Ascending aorta (tissue), 2 donors: ENCODE measurements at regions not wholly inside any gene's neighbourhood (a gene's known extent, or its start where the extent isn't known, plus 50 kb on each side); places are given as distances from the start of the nearest gene placed in this dataset.

Experiments used
- DNase-seq, 2 donors: peaks; one replicate each; pipeline ENCODE4 v3.0.0-alpha.2; 2019; ENCODE audit warnings: low spot score in 2 of 2
- H3K27ac ChIP-seq, 2 donors: fragments of 200-600 bp; sonication (generic); one replicate each; pipeline ENCODE4 v1.5.1; 2016 to 2017; ENCODE audit warnings: mild to moderate bottlenecking in 1 of 2
- H3K27me3 ChIP-seq: fragments of 200-600 bp; sonication (generic); one replicate; pipeline ENCODE4 v1.5.1; 2017
- H3K36me3 ChIP-seq, 2 donors: fragments of 200-600 bp; sonication (generic); one replicate each; pipeline ENCODE4 v1.5.1; 2016
- H3K4me1 ChIP-seq, 2 donors: fragments of 200-600 bp; sonication (generic); one replicate each; pipeline ENCODE4 v1.5.1; 2016 to 2017; ENCODE audit warnings: mild to moderate bottlenecking in 1 of 2
- H3K4me3 ChIP-seq, 2 donors: fragments of 200-600 bp; sonication (generic); one replicate each; pipeline ENCODE4 v1.5.1; 2016 to 2017; ENCODE audit warnings: mild to moderate bottlenecking in 1 of 2
- H3K9me3 ChIP-seq, 2 donors: fragments of 200-600 bp; sonication (generic); one replicate each; pipeline ENCODE4 v1.5.1; 2016
- CTCF ChIP-seq, 3 experiments: fragments of 200-600 bp in 2 of 3; fragments of 450-650 bp in 1 of 3; sonication (generic) in 2 of 3; IDR thresholded peaks; one replicate each; pipeline ENCODE4 v1.5.1; 2016 to 2019; ENCODE audit warnings: antibody characterized with exemption in 3 of 3, mild to moderate bottlenecking in 1 of 3, moderate library complexity in 1 of 3
- intact Hi-C: fragments of 100-400 bp; cut with DNase I; formaldehyde crosslinking; loops from one replicate; pipeline ENCODE4 v1.15.1; 2023

DNA sequence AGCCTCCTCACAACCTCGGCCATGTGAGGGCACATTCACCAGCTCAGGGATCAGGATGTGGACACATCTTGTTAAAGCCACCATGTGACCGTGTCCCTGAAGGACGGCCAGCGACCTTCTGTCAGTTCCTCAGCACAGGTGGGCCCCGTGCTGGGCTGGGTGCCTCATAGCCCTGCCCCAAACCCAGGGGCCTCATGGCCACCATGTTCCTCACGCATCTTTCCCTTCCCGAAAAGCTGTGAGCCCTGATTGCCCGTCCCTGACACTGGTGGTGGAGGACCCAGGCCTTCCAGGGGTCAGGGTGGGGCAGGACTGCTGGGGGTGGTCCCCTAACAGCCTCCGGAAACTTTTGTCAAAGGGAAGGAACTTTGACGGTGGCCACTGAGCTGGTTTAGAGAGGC lies 60.1 kb upstream of the ADRA2C start:
- intact Hi-C loops, result no loop called here
- no peak overlapping the region for H3K27ac ChIP-seq
- peaks cover 7 to 48% of the 10 kb centered on the region in 2 donors for H3K4me1 ChIP-seq
- no peaks in the 10 kb centered on the region for H3K9me3 ChIP-seq
- no peak for TF ChIP-seq CTCF (IDR thresholded peaks at IDR 0.05)
- no peaks in the 10 kb centered on the region for H3K36me3 ChIP-seq
- DNase-seq, result peak in 1 of 2 donors; percentile 61
- no peak overlapping the region for H3K4me3 ChIP-seq
- no peaks in the 10 kb centered on the region for H3K27me3 ChIP-seq

DNA sequence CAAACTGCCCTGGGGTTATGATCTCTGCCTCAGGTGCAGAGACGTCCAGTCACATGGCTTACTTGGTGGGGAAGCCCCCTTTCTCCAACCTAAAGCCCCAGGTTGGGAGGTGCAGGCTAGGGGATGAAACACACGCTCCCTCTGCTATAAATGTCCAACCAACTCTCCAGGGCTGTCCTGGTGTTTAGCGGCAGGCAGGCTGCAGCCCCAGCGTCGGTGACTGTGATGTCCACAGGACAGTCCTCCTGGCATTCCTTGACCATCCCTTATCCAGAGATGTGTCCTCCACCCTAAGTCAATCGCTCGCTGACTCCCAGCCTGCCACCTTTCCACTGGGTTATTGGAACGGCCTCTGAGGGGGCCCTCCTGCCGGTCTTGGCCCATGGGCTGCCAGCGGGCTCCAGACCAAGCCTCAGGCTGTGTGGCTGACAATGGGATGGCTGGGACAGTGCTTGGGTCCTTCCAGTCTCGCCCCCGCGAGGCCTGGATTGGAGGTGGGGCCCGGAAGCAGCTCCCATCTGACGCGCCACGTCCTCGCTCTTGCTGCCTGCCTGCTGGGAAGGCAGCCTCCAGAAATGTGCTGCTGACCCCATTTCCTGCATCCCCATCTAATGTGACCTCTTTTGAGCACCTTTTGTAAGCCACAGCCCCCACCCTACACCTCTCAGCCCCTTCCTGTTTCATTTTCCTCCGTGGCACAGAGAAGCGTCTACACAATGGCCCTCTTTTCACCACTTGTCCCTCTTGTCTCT lies 60.8 kb upstream of the ADRA2C start:
- TF ChIP-seq CTCF (IDR thresholded peaks at IDR 0.05), result no peak
- Histone ChIP-seq H3K36me3 (no peaks in the 10 kb centered on the region), H3K27ac (no peak overlapping the region), H3K27me3 (no peaks in the 10 kb centered on the region), H3K4me3 (peak overlapping the region in 1 of 2 donors; percentile 9), H3K4me1 (peaks cover 7 to 48% of the 10 kb centered on the region in 2 donors), H3K9me3 (no peaks in the 10 kb centered on the region)
- intact Hi-C loops, result no loop called here
- peak in 1 of 2 donors; percentile 54 for DNase-seq

DNA sequence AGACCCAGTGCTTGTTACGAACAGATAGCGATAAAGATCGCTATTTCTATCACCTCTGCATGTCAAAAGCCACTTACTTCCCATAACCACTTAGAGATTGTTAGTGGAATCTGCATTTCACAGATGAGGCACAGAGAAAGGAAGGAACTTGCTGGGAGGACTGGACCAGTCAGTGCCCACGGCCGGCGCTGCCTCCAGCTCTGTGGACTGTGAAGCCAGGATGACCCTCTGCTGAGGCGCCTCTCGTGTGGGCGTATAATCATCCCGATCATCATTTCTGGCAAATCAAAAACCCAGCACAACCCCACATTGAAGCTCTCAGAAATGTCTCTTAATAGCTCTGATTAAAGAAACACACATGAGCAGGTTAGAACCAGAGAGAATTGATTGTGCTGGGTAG lies 61.5 kb upstream of the ADRA2C start:
- intact Hi-C loops, result no loop called here
- DNase-seq, result peak in 1 of 2 donors; percentile 50
- Histone ChIP-seq H3K36me3 (no peaks in the 10 kb centered on the region), H3K4me1 (peaks cover 7 to 40% of the 10 kb centered on the region in 2 donors), H3K4me3 (no peak overlapping the region), H3K27ac (no peak overlapping the region), H3K27me3 (no peaks in the 10 kb centered on the region), H3K9me3 (no peaks in the 10 kb centered on the region)
- TF ChIP-seq CTCF (IDR thresholded peaks at IDR 0.05), result no peak

DNA sequence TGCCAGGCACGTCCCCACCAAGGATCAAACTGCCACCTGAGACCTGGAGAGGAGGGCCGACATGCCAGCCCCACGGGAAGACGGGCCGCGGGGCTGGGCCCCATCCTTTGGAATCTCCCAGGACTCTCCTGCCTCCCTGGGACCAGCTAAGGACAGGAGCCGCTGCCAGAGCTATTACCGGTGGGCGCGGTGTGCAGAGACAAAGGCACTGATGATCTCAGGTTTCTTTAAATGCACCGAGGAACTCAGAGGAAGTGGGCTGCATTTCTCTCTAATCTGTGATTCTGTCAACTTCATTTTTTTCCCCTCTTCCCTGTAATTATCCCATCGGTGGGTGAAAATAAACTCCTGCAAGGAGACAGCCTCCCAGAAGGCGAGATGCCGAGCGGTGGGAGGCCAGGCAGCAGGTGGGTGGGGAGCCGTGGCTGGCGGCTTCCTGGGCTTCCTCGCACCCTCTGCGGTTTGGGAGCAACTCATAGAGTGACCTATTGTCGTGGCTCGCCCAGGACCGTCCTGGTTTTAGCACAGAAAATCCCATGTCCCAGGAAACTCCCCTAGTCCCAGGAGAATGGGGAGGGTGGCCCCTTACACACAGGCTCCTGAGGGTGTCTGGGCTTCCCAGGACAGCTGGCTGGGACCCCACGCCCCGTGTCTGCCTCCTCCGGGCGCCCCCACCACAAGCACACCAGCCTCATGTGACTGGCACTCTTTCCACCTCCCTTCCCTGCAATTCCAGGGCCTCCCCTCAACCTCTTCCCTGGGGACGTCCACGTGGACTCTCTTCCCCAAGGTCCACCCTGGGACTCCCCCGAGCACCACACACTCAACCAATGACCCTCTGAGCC lies 62.3 kb upstream of the ADRA2C start:
- no peak overlapping the region for H3K27ac ChIP-seq
- no peaks in the 10 kb centered on the region for H3K9me3 ChIP-seq
- intact Hi-C loops, result no loop called here
- DNase-seq, result peak in 1 of 2 donors; percentile 56
- H3K27me3 ChIP-seq, result no peaks in the 10 kb centered on the region
- H3K4me1 ChIP-seq, result peaks cover 7 to 40% of the 10 kb centered on the region in 2 donors
- no peaks in the 10 kb centered on the region for H3K36me3 ChIP-seq
- no peak for TF ChIP-seq CTCF (IDR thresholded peaks at IDR 0.05)
- H3K4me3 ChIP-seq, result no peak overlapping the region

DNA sequence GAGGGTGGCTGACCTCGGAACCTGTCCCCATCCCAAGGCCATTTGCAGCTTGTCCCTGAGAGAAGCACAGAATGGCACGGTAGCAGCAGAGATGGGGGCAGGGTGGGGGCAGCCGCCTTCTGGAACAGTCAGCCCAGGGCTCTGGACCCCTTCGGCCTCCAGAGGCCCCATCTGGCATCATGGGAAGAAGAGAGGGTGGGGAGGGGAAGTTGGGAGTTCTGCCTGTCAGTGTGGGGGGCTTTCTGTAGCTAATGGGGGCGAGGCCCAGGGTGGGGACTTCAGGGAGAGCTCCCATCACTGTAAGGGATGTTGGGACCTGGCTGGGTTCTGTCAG lies 62.9 kb upstream of the ADRA2C start:
- no peak for DNase-seq
- no peaks in the 10 kb centered on the region for H3K27me3 ChIP-seq
- H3K36me3 ChIP-seq, result no peaks in the 10 kb centered on the region
- H3K4me1 ChIP-seq, result peaks cover 7 to 36% of the 10 kb centered on the region in 2 donors
- no peak for TF ChIP-seq CTCF (IDR thresholded peaks at IDR 0.05)
- H3K27ac ChIP-seq, result no peak overlapping the region
- no peaks in the 10 kb centered on the region for H3K9me3 ChIP-seq
- intact Hi-C loops, result no loop called here
- H3K4me3 ChIP-seq, result no peak overlapping the region
